Fibroblast of lung (primary cell): ENCODE measurements at regions not wholly inside any gene's neighbourhood (a gene's known extent, or its start where the extent isn't known, plus 50 kb on each side); places are given as distances from the start of the nearest gene placed in this dataset.

Source experiments
- CTCF ChIP-seq, 2 donors: IDR thresholded peaks in 1 of 2; conservative IDR thresholded peaks in 1 of 2; 1 replicate in 1 of 2; 2 replicates in 1 of 2; pipeline ENCODE4 v1.5.1; 2011 to 2012; ENCODE audit warnings: low read length in 2 of 2, control low read depth in 1 of 2, inconsistent platforms in 1 of 2, low read depth in 1 of 2, mild to moderate bottlenecking in 1 of 2
- EZH2 ChIP-seq: IDR thresholded peaks from 2 replicates; pipeline ENCODE4 v1.5.1; 2012; ENCODE audit warnings: low read length, control low read depth, mild to moderate bottlenecking; ENCODE audit errors: missing control alignments

GRCh38 chr11:15726221-15726746 lies 611.6 kb downstream of the INSC start:
- TF ChIP-seq CTCF (conservative IDR thresholded peaks at IDR 0.05 in 1 of 2, IDR thresholded peaks at IDR 0.05 in 1 of 2; ENCODE audit: low read depth in 1 of 2, low read length in 2 of 2): no peak
- no peak for TF ChIP-seq EZH2
